WTC11 (cell line): ENCODE measurements at regions not wholly inside any gene's neighbourhood (a gene's known extent, or its start where the extent isn't known, plus 50 kb on each side); places are given as distances from the start of the nearest gene placed in this dataset.
A peak's percentile ranks its signal among the peaks of the same experiment; 100 is the strongest.

Experiments used
- ATAC-seq: fragments of 200-7000 bp; cut with Tn5 transposase; 2 replicates; pipeline ENCODE4 v1.10.0; 2021; ENCODE audit warnings: mild to moderate bottlenecking, moderate library complexity
- CTCF ChIA-PET: fragments of 300-600 bp; sonication (Branson Sonifier 250); formaldehyde crosslinking; loops from one replicate; lab custom pipeline; 2021; ENCODE audit warnings: antibody characterized with exemption; lab: Charles Lee
- POLR2A ChIA-PET: fragments of 350-600 bp; sonication (Branson Sonifier 250); formaldehyde crosslinking; loops from one replicate; lab custom pipeline; 2021; ENCODE audit warnings: antibody characterized with exemption; lab: Charles Lee
- DNase-seq: peaks from one replicate; pipeline ENCODE4 v3.0.0; 2021; ENCODE audit warnings: low spot score
- H3K27ac Mint-ChIP-seq: 2 replicates; pipeline ENCODE4 v1.8.0; 2021; ENCODE audit warnings: mixed read lengths
- H3K27me3 Mint-ChIP-seq: 2 replicates; pipeline ENCODE4 v1.8.0; 2021; ENCODE audit warnings: low read depth, mild to moderate bottlenecking, moderate library complexity, mixed read lengths
- H3K36me3 Mint-ChIP-seq: 2 replicates; pipeline ENCODE4 v1.8.0; 2021; ENCODE audit warnings: mixed read lengths
- H3K4me1 Mint-ChIP-seq: 2 replicates; pipeline ENCODE4 v1.8.0; 2022; ENCODE audit warnings: mixed read lengths
- H3K4me3 Mint-ChIP-seq: 2 replicates; pipeline ENCODE4 v1.8.0; 2021; ENCODE audit warnings: mild to moderate bottlenecking, moderate library complexity, mixed read lengths
- H3K9me3 Mint-ChIP-seq: 2 replicates; pipeline ENCODE4 v1.8.0; 2021; ENCODE audit warnings: mixed read lengths
- CDX4 ChIP-seq: fragments of 250-450 bp; sonication (Bioruptor Pico); IDR thresholded peaks from 2 replicates; pipeline ENCODE4 v1.9.0; 2021; ENCODE audit warnings: moderate library complexity, mild to moderate bottlenecking, inconsistent platforms, borderline replicate concordance
- E2F1 ChIP-seq: sonication (generic); formaldehyde crosslinking; IDR thresholded peaks from 2 replicates; pipeline ENCODE4 v1.8.0; 2022; ENCODE audit warnings: mild to moderate bottlenecking, missing genetic modification reagents
- E2F5 ChIP-seq: sonication (generic); formaldehyde crosslinking; IDR thresholded peaks from 2 replicates; pipeline ENCODE4 v1.8.1; 2022; ENCODE audit warnings: mild to moderate bottlenecking, moderate library complexity, missing genetic modification reagents
- ELF4 ChIP-seq: sonication (generic); formaldehyde crosslinking; IDR thresholded peaks from 2 replicates; pipeline ENCODE4 v1.8.1; 2022; ENCODE audit warnings: low read depth, mild to moderate bottlenecking, moderate library complexity, missing genetic modification reagents
- NFATC4 ChIP-seq: fragments of 250-450 bp; sonication (Bioruptor Pico); IDR thresholded peaks from 2 replicates; pipeline ENCODE4 v1.9.0; 2021; ENCODE audit warnings: mild to moderate bottlenecking
- NR3C1 ChIP-seq: sonication (generic); formaldehyde crosslinking; conservative IDR thresholded peaks from 2 replicates; pipeline ENCODE4 v1.8.1; 2023; ENCODE audit warnings: low read depth, mild to moderate bottlenecking, missing genetic modification reagents
- RELA ChIP-seq: sonication (generic); formaldehyde crosslinking; IDR thresholded peaks from 2 replicates; pipeline ENCODE4 v1.8.1; 2022; ENCODE audit warnings: missing genetic modification reagents, mild to moderate bottlenecking, borderline replicate concordance
- SOX15 ChIP-seq: fragments of 250-450 bp; sonication (Bioruptor Pico); IDR thresholded peaks from 2 replicates; pipeline ENCODE4 v1.9.0; 2021; ENCODE audit warnings: mild to moderate bottlenecking
- SP1 ChIP-seq: sonication (generic); formaldehyde crosslinking; conservative IDR thresholded peaks from 2 replicates; pipeline ENCODE4 v1.8.1; 2022; ENCODE audit warnings: missing genetic modification reagents
- ZBTB21 ChIP-seq: sonication (generic); formaldehyde crosslinking; IDR thresholded peaks from 2 replicates; pipeline ENCODE4 v1.8.1; 2023; ENCODE audit warnings: mild to moderate bottlenecking, missing genetic modification reagents, borderline replicate concordance
- ZNF219 ChIP-seq: sonication (generic); formaldehyde crosslinking; IDR thresholded peaks from 2 replicates; pipeline ENCODE4 v1.8.0; 2023; ENCODE audit warnings: missing genetic modification reagents, mild to moderate bottlenecking, borderline replicate concordance
- ZNF396 ChIP-seq: fragments of 250-450 bp; sonication (Bioruptor Pico); IDR thresholded peaks from 2 replicates; pipeline ENCODE4 v1.8.0; 2021; ENCODE audit warnings: mild to moderate bottlenecking, moderate library complexity, borderline replicate concordance
- ZNF423 ChIP-seq: fragments of 250-450 bp; sonication (Bioruptor Pico); IDR thresholded peaks from 2 replicates; pipeline ENCODE4 v2.1.2; 2022; ENCODE audit warnings: mild to moderate bottlenecking, moderate library complexity
- TF ChIP-seq, protein P1 (sequence below): fragments of 200-600 bp; IDR thresholded peaks from 2 replicates; pipeline ENCODE4 v1.8.0; 2022; ENCODE audit warnings: antibody characterized with exemption
- TF ChIP-seq, protein P2 (sequence below): sonication (generic); formaldehyde crosslinking; conservative IDR thresholded peaks from 2 replicates; pipeline ENCODE4 v1.8.1; 2022; ENCODE audit warnings: mild to moderate bottlenecking, missing genetic modification reagents
- TF ChIP-seq, protein P3 (sequence below): sonication (generic); formaldehyde crosslinking; IDR thresholded peaks from 2 replicates; pipeline ENCODE4 v1.8.0; 2022; ENCODE audit warnings: mild to moderate bottlenecking, missing genetic modification reagents

DNA sequence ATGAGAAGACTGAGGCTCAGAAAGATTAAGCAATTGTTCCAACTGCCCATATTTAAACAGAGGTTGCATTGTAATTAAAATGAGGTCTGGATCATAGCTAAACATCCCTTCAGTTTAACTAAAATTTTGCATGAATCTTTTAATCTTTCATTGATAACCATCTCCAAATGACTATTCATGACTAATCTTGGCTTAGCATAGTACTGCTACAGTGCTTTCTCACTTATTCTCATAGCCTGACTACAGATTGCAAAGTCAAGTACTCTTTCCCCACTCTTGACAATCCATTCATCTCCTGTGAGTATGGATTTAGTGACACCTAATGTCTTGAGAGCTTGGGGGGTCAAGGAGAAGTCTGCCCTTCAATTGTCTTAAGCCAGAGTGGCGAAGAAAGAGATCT is 258.4 kb downstream of the RFC3 start (continued):
- TF ChIP-seq SP1 (CRISPR knock-in tag) = no peak
- no peak for TF ChIP-seq NFATC4 (CRISPR knock-in tag)
- no peak for TF ChIP-seq ZNF219
- TF ChIP-seq ZNF396 = no peak

GRCh38 chr13:34076943-34077703 is 259.2 kb downstream of the RFC3 start:
- H3K4me1 Mint-ChIP-seq = peaks cover 11% of the 10 kb centered on the region
- H3K27me3 Mint-ChIP-seq = no peaks in the 10 kb centered on the region
- H3K36me3 Mint-ChIP-seq = no peaks in the 10 kb centered on the region
- no peak overlapping the region for H3K27ac Mint-ChIP-seq
- DNase-seq (no peak), ATAC-seq (peak; percentile 70)
- no peaks in the 10 kb centered on the region for H3K9me3 Mint-ChIP-seq
- TF ChIP-seq RELA (CRISPR knock-in tag) = no peak
- no peak for TF ChIP-seq ELF4 (CRISPR knock-in tag)
- no peak for TF ChIP-seq CDX4 (CRISPR knock-in tag)
- no peak for TF ChIP-seq E2F5 (CRISPR knock-in tag)
- TF ChIP-seq, protein P1, sequence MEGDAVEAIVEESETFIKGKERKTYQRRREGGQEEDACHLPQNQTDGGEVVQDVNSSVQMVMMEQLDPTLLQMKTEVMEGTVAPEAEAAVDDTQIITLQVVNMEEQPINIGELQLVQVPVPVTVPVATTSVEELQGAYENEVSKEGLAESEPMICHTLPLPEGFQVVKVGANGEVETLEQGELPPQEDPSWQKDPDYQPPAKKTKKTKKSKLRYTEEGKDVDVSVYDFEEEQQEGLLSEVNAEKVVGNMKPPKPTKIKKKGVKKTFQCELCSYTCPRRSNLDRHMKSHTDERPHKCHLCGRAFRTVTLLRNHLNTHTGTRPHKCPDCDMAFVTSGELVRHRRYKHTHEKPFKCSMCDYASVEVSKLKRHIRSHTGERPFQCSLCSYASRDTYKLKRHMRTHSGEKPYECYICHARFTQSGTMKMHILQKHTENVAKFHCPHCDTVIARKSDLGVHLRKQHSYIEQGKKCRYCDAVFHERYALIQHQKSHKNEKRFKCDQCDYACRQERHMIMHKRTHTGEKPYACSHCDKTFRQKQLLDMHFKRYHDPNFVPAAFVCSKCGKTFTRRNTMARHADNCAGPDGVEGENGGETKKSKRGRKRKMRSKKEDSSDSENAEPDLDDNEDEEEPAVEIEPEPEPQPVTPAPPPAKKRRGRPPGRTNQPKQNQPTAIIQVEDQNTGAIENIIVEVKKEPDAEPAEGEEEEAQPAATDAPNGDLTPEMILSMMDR = 0 out of 2 replicates have a peak, but pooled peaks have one; percentile 28
- TF ChIP-seq, protein P2, sequence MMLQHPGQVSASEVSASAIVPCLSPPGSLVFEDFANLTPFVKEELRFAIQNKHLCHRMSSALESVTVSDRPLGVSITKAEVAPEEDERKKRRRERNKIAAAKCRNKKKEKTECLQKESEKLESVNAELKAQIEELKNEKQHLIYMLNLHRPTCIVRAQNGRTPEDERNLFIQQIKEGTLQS (CRISPR knock-in tag) = no peak
- TF ChIP-seq, protein P3, sequence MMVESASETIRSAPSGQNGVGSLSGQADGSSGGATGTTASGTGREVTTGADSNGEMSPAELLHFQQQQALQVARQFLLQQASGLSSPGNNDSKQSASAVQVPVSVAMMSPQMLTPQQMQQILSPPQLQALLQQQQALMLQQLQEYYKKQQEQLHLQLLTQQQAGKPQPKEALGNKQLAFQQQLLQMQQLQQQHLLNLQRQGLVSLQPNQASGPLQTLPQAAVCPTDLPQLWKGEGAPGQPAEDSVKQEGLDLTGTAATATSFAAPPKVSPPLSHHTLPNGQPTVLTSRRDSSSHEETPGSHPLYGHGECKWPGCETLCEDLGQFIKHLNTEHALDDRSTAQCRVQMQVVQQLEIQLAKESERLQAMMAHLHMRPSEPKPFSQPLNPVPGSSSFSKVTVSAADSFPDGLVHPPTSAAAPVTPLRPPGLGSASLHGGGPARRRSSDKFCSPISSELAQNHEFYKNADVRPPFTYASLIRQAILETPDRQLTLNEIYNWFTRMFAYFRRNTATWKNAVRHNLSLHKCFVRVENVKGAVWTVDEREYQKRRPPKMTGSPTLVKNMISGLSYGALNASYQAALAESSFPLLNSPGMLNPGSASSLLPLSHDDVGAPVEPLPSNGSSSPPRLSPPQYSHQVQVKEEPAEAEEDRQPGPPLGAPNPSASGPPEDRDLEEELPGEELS = no peak
- TF ChIP-seq E2F1 (CRISPR knock-in tag) = no peak
- ChIA-PET POLR2A (no interaction called here), CTCF (interaction anchor here (0.9 to 1.4 kb wide), 12 partner anchors 16 to 1088 kb away, joined by 3 to 6 read pairs (median 3); no protein-coding TSS in a partner anchor)
- H3K4me3 Mint-ChIP-seq = no peak overlapping the region

- H3K9me3 Mint-ChIP-seq = no peaks in the 10 kb centered on the region
- ATAC-seq (no peak), DNase-seq (no peak)
- ChIA-PET POLR2A (no interaction called here), CTCF (no interaction called here)
- H3K27me3 Mint-ChIP-seq = no peaks in the 10 kb centered on the region
- H3K27ac Mint-ChIP-seq = no peak overlapping the region
- peaks cover 11% of the 10 kb centered on the region for H3K4me1 Mint-ChIP-seq
- no peak for TF ChIP-seq SOX15
- TF ChIP-seq, protein P3 = no peak
- no peak for TF ChIP-seq NR3C1
- no peak for TF ChIP-seq ZBTB21 (CRISPR knock-in tag)
- TF ChIP-seq ZNF423 (CRISPR knock-in tag) = no peak
- H3K4me3 Mint-ChIP-seq = no peak overlapping the region
- no peaks in the 10 kb centered on the region for H3K36me3 Mint-ChIP-seq
Observed at GRCh38 chr13:34078334-34078999, 260.5 kb downstream of the RFC3 start.
